GM19372 (cell line): ENCODE measurements at regions not wholly inside any gene's neighbourhood (a gene's known extent, or its start where the extent isn't known, plus 50 kb on each side); places are given as distances from the start of the nearest gene placed in this dataset.

Source experiments
- ATAC-seq: cut with Tn5 transposase; IDR thresholded peaks from one replicate; pipeline ENCODE4 v1.9.1; 2021; ENCODE audit warnings: mild to moderate bottlenecking, low read depth, moderate library complexity; ENCODE audit not compliant: unreplicated experiment

GRCh38 chr16:76222087-76222486, 55.1 kb upstream of the CNTNAP4 start:
- no peak for ATAC-seq

- no peak for ATAC-seq
Measured at GRCh38 chr16:76222853-76223252, 54.3 kb upstream of the CNTNAP4 start.

GRCh38 chr16:76226011-76226410, 51.2 kb upstream of the CNTNAP4 start:
- ATAC-seq: no peak

- no peak for ATAC-seq
Measured at GRCh38 chr16:76226481-76226880, 50.7 kb upstream of the CNTNAP4 start.
